CD4-positive, alpha-beta T cell treated with Interleukin-12 subunit alpha and Interleukin-12 subunit beta, for 1 hour (primary cell): ENCODE measurements at regions not wholly inside any gene's neighbourhood (a gene's known extent, or its start where the extent isn't known, plus 50 kb on each side); places are given as distances from the start of the nearest gene placed in this dataset.
A peak's percentile ranks its signal among the peaks of the same experiment; 100 is the strongest.

ENCODE experiments used
- DNase-seq: peaks from one replicate; pipeline ENCODE4 v3.0.0-alpha.2; 2020

DNA sequence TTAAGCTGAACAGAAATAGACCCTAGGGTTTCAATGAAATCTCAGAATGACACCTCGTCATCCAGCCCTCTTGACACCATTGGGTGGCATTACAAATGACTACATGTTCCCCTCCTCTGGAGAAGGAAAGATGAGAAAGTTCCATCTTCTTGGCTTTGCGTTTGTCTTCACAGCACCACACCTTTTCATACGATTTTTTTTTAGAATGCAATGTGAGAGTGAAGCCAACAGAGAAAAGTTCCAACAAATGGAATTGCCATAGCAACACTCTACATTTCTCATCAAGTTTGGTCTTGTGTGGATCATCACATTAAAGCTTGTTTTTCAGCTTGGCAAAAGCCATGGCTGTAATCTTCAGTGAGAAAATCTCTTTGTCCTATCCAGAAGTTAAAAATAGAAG is 183.4 kb upstream of the SNX7 start:
- DNase-seq, result no peak

DNA sequence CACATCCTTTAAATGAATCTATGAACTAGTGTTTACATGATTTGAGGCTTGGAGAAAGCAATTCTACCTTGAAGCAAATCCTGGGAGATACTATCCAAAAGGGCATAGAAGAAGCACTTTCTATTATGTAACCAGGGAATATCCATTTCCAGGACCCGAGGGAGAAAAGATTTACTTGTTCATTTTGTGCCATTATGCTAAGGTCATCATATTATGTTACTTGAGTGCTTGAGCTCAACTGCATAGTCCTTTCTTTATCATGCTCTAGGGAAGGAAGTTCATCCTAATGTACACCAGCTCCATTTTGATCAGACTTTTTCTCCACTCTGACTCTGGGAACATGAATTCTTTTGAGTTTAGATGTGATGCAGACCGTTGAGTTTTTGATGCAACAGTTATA is 188.6 kb upstream of the SNX7 start:
- no peak for DNase-seq

DNA sequence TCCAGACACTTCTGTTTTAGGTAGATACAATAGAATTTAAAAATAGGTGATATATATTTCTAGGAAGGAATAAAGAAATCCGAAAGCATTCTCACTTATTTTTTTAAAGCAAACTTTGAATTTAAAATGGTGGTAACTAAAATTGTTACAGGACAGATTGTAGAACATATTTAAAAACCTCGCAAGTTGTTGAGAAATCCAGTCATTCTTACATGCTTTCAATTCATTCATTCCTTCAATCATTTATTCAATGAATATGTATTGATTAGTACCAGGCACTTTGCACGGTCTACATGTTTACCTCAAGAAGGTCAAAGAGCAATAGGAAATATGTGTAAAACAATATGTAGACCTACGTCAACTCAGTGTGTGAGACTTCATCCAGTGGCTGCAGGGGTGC is 189.9 kb upstream of the SNX7 start:
- no peak for DNase-seq

DNA sequence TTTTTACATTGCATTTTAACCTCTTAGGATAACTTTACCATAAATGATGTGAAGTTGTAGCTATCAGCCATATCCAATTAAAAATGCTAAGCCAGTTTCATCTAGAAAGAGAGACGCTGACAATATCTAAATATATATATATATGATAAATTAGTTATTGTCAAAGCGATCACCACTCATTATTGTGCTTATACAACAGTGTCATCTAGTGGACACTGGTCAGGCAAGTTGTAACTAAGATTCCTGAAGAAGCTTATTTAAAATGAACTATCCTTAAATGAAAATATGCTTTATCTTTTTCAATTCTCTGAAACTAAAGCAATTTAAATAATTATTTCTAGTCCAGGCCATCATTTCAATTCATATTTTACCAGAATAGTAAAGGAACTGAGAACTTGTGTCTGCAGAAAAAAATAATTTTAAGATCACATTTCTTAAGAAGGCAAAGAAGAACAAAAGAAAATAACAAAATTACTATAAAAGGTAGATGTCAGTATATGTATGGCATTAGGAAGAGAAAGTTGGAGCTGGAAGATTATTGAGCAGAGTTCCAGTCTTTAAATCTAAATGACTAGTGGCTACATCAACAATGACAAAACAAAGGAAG is 193.3 kb upstream of the SNX7 start:
- peak; percentile 36 for DNase-seq

DNA sequence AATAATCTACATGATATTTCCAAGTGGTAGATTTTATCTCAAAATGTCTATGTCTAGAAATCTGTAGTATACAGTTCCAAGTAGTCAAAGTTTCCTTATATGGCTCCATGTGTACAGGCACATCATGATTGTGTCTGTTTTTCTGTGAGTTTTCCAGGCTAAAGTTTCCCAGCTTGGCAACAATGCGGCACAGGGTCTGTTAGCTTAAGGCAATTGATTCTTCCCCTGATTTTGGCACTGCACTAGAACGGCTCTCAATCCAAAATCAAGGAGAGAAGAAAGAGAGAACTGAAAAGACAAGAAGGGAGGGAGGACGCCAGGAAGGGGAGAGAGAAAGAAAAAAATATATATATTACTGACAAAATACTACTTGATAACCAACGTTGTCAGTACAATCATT is 193.9 kb upstream of the SNX7 start:
- no peak for DNase-seq

DNA sequence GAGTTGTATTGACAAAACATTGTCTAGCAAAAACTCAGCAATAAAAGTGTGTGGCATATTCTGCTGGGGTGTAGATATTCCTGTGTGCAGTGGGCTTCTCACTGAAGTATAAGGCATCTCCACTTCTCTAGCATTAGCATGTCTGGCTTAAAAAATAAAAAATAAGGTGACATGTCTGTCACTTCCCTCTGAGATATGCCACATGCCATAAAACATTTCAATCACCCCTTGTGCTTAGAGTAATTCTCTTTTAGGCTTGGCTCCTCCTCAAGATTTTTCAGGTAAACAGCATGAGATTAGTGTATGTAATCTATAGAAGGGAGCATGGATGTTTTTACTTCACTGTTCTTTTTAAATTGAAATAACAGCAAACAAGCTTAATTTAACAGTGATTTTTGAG is 194.4 kb upstream of the SNX7 start:
- DNase-seq, result no peak

DNA sequence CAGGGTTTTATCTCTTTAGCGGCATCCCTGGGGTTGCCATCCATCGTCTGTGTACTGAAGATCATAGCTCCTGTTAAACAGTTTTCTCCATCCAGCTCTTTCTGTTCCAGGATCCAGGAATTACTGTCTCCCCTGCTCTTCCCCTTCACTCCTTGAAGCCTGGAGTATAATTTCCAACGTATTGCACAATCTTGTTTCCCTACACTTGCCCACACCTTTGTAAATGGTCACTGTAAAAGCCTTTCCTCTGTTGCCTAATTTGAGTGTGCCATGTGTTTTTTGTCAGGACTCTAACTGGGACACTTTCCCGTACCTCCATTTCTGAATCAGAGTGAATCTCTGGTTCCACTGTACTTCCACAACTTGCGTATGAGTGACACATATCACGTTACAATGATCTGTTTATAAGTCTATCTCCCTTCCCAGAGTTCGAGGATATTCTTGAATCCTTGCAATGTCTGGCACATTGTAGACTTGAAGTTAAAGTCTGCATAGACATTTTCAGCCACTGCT is 199.6 kb upstream of the SNX7 start:
- DNase-seq, result no peak

DNA sequence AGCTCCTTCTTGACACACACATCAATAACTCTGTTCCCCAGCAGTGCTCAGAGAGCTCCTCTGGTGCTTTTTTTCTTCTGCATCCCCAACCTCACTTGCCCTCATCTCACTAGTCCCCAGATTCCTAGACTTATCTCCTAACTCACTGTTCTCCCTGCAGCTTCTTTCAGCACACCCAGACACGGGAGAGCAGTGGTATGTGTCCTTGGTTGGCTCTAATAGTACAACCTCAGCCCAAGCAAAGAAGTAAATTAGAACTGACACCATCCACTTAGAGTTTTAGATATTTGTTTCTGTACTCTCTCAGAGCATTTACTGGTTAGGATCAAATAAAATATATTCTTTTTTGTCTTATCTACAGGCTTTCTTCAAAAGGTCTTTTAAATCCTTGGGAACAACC is 201.4 kb upstream of the SNX7 start:
- DNase-seq, result no peak

DNA sequence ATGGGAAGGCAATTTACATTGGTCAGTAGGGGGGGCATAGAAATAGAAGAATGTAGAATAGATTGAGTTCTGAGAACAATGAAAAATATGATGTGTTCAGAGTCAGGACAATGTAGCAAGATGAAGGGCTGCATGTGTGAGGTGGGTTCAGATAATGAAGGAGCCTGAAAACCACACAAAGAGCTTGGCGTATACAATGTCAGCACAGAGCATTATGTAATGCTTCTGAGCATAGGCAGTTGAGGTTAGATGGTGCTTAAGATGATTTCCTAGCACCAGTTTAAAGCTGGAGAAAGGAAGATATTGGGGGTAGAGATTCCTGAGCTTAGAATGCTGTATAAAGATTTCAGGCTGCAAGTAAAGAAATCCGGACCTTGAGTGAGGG is 202.0 kb upstream of the SNX7 start:
- no peak for DNase-seq

DNA sequence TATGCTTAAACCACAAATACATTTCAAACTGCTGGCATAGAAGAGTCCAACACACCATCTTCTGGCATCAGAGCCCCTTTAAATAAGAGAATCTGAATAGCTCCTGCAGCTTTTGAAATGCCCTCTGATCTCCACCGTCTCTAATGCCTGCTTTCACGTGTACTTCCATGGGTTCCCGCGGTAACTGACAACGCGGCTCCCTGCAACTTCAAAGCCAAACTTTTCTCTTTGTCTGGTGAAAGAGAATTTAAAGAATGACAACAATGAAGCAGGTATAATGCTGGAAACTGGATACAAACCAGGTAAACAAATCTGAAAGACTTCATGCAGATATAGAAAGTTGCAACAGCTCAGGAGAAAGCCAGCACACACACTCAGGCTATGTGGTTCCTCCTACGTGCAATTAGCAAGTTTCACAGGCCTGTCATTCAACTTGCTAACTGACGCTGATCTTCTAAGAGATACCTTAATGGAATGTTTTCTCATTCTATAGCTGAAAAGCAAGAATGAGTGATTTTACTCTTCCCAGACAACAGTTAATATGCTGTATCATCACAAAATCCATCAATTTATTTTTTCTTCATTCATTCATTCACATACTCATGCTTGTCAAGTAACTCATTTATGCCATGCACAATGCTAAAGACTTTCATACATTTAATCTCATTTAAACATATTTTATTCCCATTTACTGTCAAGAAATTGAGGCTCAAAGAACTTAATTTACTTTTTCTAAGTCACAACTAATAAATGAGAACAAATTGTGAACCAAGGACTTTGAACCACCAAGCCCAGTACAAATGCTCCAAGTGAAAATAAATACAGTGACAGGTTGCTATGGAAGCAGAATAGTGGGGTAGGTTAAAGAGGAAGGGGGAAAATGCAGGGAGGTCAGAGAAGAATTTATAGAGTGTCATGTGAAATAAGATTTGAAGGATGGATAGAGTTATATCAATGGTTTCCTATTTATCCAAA is 202.7 kb upstream of the SNX7 start:
- no peak for DNase-seq

DNA sequence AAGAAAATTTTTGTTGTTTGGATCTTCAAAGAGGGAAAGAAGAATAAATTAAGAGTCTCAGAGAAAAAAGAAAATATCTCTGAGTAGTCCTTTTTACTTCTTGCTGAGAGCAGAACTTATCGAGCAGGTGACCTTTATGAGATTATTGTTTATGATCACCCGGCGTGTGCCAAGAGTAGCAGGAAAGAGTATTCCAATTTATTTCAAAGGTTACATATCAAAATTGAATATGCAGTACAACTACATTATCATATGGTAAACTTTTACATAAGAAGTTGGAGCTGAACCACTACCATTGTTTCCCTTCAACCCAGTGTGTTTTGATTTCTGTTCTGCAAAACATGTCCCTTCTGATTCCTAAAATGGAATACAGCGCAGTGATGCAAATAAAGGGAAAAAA is 204.3 kb upstream of the SNX7 start:
- no peak for DNase-seq

DNA sequence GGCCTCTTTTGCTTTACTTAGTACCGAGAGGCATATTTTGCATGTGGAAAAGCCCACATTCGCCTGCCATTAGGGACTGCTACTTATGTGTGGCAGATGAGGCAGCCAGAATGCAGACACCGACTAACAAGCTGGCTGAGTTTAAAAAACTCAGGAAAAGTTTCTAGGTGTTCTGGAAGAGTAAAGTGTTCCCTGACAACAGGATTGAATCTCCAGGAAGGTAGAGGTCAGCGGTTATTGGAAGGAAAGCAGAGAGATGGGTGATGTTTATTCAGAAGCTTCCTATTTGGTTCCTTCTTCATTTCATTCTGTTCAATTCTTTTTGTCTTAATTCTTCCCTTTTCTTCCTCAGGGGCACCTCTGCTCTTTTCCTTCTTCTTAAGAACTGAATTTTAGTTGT is 206.9 kb upstream of the SNX7 start:
- no peak for DNase-seq

DNA sequence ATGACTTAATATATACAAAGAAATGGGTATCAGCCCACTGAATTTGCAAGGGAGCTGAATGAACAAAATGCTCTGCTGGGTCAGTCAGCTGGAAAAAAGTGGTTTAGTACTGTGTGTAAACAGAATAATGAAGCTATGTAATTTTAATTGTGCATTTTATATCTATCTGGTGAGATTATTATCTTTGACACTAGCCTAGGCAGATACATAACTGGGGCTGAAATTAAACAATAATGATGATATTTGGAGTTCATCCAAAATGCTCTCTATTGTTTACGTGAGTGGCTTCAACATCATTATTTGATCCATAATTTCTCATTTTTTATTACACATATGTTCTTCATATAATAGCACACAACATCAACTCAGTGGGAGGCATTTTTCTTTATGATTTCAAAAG is 208.5 kb upstream of the SNX7 start:
- no peak for DNase-seq

DNA sequence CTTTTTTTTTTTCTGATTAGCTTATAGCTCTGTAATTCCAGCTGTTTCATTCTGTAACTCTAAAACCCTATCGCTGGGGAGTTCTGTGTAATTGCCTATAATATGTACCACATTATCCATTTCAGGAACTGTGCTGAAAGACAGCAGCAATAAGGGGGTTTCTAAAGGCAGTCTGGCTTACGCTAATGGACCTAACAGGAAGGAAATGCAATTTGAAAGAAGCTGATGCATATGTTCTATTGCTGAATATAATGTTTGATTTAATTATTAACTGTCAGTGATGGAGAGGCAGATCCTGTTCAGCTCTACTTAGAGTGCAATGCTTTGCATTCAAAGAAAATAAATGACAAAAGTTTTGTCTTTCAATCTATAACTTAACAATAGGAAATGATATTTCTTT is 209.4 kb upstream of the SNX7 start:
- no peak for DNase-seq

DNA sequence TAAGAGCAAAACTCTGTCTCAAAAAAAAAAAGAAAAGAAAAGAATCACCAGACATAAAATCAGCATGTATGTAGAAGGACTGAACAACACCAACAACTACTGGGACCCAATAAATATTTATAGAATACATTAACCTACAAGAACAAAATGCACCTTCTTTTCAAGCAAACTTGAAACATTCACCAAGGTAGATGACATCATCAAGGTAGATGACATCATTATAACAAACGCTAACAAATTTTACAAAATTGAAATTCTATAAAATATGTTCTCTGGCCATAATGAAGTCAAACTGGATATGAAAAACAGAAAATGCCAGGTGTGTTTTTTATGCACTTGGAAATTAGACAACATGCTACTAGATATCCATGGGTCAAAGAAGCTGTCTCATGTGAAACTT is 220.2 kb upstream of the SNX7 start:
- DNase-seq, result no peak

DNA sequence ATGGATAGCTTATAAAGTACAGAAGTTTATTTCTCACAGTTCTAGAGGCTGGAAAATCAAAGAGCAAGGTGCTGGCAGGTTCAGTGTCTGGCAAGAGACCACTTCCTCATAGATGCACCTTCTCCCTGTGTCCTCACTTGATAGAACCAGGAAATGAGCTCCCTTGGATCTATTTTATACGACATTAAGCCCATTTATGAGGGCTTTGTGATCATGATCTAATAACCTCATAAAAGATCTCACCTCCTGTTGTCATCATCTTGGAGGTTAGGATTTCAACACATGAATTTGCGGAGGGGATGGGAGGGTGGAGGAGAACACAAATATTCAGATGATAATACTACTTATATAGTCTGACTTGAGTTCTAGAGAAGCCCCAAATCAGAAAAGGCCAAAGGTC is 222.1 kb upstream of the SNX7 start:
- DNase-seq, result no peak

DNA sequence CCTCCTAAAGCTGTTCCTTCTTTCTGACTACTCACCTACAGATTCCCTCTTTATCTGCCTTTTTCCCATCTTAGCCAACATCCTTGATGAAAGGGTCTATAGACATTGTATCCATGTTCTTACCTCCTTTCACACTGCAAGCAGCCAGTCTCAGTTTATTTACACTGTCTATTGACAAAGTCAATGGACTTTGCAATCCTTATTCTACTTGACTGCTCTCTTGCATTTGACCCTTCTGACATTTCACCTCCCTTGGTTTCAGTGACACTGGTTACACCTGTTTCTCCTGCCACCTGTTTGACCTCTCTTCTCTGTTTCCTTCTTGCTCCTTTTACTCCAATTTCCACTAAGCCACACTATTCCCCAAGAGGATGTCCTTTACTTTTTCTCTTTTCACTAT is 224.0 kb upstream of the SNX7 start:
- no peak for DNase-seq

DNA sequence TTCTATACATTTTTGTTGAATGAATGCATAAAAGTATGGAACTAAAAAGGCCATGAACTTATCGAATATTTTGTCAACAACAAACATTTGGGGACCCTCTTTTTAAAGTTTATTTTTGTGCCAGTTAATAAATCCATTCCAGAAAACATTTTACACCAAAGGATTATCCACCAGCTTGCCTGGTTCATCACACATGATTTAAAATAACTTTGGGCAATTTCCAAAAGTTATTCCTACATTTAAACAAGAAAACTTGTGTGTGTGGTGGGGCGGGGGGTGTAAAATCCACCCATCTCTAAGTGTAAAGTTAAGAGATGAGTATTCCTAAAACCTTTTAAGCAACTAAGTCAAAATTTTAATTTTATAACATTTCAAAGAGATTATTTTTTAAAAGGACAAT is 224.5 kb upstream of the SNX7 start:
- no peak for DNase-seq

DNA sequence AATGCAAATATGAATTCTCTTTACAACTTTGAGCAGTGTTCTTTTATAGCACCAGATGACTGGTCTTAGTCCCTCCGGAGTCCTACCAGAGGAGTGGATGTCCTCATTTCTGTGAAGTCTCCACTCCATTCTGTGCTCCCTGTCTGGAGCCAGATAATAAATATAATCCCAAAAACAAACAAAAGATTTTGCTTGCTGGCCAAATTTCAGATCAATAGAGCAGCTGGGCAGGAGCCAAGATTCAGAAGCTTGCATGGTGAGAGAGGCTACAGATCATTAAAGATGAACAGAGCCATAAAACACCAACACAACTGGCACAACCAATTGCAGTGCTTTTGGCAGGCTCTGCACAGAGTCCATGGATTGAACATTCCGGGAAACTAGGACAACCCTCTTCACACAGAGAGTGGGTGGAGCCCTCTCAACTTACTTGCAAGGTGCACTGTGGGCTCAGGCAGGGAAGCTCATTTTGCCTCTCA is 231.5 kb upstream of the SNX7 start:
- no peak for DNase-seq

DNA sequence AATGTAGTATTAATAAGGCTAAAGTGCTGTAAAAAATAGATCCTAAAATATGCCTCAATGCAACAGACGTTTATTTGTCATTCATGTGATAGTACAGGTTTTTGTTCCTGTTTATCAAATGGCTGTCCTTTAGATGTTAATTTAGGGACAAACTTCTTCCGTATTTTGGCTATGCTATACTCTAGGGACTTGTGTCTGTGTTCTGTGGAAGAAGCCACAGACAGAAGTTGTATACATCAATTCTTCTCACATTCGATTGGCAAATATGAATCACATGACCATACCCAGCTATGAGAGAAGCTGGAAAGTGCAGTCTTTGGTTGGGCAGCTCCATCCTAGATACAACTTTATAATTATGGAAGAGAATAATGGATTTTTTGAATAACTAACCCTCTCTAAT is 232.7 kb upstream of the SNX7 start:
- no peak for DNase-seq

DNA sequence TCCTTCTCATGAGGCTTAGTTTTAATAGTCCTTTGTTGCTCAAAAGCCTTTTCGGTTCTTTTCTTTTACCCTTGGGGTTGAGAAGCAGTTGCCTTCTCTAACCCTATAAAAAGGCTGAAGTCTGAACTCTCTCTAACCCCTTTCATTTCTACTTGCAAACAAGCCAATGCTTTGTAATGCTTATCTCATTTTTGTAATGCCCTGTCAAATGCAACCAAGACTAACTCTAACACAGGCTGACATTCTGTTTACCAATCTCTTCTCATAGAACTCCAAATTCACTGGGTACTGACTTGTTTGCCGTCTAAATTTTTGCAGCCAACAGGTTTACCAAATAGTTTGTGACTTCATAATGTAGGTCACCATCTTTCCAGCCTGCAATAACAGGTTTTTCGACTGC is 233.9 kb upstream of the SNX7 start:
- DNase-seq, result no peak

DNA sequence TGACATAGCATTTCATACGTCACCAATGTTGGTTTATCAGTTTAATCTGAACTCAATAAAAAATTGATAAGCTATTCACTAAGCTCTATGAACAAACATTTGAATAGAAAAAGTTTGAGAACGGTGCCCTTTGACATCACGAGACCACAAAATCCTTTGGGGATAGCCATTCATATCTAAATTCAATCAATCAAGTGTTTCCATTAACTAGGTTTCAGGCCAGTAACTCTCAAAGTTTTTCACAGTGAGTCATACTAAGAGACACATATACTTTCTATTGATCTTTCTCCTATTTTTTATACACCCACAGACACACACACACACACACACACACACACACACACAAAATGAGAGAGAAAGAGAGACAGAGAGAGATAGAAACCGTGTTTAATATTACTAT is 235.4 kb upstream of the SNX7 start:
- no peak for DNase-seq

DNA sequence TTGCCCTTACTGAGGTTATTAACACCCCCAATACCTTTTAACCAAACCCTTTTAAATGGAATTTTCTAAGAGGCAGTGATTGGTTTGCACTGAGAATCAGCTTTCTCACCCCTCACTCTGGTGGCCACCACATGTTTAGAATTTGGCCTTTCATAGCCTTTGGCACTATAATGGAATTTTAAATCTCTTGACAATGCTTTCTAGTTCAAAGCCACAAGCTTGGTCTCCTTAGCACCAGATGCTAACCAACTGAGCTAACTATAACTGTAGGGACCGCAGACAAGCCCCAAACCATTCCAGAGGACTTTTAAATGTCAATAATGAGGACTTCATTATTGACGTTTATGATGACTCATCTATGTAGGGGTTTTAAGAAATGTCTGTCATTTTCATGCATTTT is 238.7 kb upstream of the SNX7 start:
- DNase-seq, result no peak

DNA sequence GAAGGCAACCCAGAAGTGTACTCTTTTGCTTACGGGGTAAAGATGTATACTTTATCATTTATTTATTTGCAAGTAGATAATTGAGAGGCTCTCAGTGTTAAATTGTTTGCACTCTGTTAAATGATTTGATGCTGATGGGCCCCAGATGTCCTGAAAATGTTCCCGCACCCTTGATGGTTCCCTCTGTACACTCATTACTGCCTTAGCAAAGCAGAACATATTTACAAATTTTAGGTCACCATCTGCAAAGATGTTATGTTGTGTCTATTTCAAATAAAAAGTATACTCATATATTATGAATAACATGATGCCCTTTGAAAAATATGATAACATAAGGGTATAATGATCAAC is 240.5 kb upstream of the SNX7 start:
- DNase-seq, result no peak
